Activated effector memory CD4-positive, alpha-beta T cell treated with anti-CD3 and anti-CD28 coated beads, Interleukin-2, amount 50 U/mL, for 16 hours (primary cell): ENCODE measurements at regions not wholly inside any gene's neighbourhood (a gene's known extent, or its start where the extent isn't known, plus 50 kb on each side); places are given as distances from the start of the nearest gene placed in this dataset.
A peak's percentile ranks its signal among the peaks of the same experiment; 100 is the strongest.

ENCODE experiments used
- DNase-seq: peaks from one replicate; pipeline ENCODE4 v3.0.0-alpha.2; 2020

DNA sequence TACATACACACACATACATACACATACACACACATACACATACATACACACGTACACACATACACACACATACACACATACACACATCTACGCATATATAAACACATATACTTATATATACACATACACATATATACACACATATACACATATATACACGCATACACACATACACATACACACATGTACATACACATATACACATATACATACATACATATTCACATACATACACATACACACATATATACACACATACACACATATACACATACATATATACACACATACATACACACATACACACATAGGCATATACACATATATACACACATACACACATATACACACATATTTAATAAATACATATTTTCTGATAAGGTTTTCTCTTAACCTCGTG, 324.0 kb downstream of the RPS6KC1 start:
- DNase-seq: no peak

DNA sequence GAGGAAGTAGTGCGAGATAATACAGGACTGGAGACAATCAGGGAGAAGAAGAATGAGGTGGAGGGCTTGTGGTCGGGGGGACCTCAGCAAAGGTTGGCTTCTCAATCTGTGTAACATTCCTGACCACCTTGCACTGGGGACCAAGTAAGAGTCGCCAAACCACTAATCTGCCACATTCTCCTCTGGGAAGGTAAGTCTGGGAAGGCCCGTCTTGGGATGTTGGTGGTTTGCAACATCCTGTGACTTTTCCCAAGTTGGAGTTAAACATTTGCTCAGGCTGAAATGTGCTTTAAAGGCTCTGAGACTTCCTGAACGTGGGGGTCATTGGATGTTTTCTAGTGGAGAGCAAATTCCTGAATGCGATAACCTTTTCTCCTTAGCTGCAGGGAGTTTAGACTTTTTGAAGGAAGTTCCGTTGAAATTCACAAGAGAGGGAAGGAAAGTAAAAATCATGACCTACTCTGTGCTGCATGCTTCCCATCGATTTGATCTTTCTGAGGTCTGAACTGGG, 325.9 kb downstream of the RPS6KC1 start:
- no peak for DNase-seq

DNA sequence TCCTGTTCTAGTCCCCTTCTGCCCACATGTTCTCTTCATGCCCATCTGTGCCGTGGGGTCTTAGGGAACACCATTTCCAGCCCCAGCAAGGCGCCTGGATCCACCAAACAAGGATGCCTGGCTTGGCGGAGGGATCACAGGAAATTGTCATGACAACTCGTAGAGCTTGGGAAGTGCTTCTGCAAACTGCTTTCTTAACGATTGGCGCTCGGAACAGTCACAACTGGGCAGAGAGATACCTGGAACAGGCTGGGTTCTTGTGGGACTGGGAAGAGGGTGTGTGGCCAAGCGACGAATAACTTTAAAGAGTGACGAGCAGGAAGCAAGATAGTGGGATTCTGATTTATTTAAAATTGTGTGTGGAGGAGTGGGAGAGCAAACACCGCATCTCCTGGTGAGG, 329.8 kb downstream of the RPS6KC1 start:
- no peak for DNase-seq

DNA sequence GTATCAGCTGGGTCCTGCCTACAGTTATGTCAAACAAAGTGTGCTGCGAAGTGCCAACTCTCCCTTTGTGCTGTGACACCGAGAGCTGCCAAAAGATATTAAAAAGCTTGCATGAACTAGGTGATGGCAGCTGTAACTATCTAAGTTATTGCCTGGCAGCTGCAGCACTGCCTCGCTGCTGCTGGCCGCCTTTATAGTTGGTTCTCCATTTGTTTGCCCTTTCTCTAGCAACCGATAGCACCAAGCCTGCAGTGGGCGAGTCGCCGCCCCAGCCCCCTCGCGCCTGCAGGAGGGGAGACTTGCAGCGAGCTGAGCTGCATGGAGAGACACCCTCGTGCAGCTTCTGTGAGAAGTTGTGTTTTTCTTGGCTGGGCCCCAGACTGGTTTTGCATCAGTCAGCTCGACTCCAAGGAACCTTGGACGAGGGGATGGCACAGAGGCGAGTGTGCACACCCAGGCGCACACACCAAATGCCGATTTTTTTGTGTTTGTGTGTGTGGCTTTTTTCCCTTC, 330.6 kb downstream of the RPS6KC1 start:
- DNase-seq: no peak

DNA sequence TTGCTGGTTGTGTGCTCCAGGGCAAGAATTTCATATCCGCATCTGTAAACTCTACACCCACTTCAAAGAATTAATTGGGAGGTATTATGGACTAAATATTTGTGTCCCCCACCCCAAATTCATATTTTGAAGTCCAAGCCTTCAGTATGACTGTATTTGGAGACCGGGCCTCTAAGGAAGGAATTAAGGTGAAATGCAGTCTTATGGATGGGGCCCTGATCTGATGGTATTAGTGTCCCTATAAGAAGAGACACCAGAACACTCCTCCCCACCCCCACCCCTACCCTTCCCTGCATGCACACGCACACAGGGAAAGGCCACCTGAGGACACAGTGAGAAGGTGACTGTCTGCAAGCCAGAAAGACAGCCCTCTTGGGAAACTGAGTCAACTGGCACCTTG, 332.4 kb downstream of the RPS6KC1 start:
- DNase-seq: no peak

DNA sequence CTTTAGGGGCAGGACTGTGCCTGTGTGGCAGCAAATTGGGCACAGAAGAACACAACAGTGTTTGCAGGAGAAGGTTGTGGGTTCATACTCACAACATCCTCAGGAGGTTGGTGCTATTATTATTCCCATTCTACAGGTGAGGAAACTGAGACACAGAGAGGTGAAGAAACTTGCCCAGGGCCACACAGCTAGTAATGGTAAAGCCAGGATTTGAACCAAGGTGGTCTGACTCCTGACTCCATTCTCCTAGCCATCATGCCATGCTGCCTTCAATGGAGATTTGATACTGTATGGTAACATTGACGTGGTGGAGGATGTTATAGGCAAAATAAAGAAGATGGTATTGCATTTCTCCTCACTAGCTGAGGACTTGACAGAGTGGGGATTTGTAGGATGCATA, 334.2 kb downstream of the RPS6KC1 start:
- DNase-seq: no peak

DNA sequence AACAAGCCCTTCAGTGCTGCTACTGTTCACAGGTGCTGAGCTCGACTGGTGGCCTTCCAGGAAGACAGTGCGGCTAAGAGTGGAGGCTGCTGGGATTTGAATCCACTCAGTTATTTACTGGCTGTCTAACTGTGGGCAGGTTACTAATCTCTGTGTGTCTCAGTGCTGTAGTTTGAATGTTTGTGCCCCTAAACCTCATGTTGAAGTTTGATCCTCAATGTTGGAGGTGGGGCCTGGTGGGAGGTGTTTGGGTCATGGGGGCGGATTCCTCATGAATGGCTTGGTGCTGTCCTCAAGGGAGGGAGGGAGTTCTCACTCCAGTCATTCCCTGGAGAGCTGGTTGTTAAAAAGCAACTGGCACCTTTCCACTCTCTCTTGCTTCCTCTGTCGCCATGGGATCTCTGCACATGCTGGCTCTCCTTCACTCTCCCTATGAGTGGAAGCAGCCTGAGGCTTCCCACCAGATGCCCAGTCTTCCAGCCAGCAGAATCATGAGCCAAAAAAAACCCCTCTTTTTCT, 334.8 kb downstream of the RPS6KC1 start:
- DNase-seq: no peak

DNA sequence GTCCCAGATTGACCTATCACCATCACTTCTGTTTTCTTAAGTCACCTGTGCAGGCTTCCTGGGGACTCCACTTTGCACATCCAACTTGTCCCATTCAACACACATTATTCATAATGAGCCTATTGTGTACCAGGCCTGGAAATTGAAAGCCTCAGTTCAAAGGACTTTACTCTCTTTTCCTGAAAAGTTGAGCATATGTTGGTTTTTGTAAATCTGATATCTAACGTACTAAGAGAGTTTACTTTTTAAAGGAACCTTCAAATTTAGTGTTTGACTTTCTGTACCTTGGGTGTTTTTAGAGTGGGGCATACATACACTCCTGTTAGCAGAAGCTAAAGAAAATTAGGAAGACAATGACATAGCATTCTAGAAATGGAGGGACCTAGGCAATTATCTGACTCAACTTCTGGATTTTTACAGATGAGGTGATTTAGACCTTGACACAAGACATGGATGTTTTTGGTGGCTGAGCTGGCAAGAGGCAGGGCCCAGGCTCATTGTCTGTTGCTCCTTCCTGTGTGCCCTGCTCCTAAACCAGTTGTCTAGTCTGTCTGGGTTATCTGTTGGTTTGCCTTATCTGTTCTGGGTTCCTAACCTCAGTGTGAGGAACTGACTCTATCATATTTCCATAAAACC, 336.5 kb downstream of the RPS6KC1 start:
- DNase-seq: no peak

DNA sequence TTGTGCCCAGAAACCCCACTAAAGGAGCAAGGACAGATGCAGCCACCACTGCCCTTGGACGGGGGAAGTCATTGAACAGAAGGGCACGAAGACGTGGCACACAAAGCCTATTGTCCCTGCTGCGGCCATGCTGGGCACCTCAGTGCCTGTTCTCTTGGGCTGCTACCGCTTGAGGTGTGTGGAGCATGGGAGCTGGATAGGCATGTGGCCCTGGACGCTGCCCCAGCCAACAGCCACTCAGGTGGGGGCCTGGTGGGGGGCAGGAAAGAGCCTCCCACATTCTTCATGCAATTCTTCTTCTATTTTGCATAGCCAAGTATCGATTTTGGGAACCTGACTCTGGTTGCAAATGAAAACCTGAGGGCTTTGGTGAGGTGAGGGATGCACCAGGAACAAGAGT, 337.2 kb downstream of the RPS6KC1 start:
- DNase-seq: no peak

DNA sequence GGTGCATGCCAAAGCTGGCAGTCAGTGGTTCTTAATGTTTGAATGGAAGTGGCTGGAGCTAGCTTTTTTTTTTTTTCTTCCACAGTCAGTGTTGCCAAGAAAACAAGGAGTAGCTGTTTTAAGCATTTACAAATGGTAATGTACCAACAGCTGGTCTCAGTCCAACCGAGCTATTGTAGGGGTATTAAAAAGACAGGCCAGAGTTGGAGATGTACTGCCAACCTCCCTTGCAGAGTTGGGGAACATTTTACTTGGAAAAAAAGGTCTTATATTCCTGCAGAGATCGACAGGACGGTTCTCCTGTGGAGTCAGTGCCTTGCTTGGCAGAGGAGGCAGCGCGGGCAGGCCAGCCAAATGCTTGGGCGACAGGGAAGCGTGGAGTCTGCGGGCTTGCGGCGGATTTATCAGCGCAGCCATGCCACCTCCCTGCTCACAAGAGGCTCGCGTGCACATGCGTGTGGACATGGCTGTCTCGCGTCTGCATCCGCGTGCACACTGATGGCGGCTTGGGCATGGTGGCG, 338.1 kb downstream of the RPS6KC1 start:
- DNase-seq: peak; percentile 38

DNA sequence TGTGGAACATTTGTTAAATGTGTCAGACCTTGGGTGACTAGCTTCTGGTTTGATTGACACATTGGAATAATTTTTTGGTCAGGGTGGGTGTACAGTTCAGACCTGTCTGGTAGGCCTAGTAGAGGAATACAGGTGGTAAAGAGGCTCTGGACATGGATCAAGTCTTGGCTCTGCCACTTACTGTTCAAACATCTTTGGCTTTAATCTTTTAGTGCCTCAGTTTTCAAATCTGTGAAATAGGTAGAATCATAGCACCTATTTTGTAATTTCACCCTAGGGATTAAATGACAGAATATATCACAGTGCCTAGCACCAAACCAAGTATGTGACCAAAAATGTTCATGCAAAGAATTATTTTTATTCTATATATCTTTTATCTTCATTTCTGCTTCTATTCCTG, 340.4 kb downstream of the RPS6KC1 start:
- DNase-seq: no peak

DNA sequence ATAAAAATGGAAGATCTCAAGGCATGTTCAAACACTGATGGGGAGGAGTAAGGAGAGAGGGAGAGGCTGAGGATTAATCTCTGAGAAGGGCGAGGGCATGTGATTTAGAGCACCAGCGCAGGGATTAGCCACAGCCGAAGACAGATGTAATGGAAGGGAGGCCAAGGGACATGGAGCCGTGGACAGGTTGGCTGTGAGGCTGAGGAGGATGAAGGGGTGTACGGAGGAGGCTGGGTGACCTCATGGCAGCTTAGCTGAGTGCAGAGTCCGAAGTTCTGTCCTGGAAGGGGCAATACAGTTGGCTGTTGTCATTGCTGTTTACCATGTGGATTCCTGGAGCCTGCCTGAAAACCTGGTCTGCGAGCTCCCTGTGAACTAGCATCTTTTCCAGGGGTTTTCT, 342.8 kb downstream of the RPS6KC1 start:
- peak; percentile 10 for DNase-seq

DNA sequence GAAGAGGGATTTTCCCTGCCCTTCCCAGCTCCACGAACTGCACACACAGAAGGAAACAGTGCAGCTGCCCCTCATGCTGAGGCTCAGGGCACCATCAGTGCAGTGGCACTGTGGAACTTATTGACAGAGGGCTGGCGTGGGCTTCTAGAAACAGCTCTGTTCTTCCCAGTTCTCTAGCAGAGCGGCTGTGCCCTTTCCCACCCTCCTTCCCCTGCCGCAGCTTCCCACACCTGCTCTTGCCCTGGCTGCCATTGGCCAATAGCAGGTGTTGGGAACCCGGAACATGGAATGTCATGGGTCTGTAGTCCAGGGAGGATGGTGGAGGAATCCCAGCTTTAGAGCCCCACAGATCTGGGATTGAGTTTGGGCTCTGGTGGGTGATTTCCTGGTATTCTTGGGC, 343.8 kb downstream of the RPS6KC1 start:
- peak; percentile 24 for DNase-seq

DNA sequence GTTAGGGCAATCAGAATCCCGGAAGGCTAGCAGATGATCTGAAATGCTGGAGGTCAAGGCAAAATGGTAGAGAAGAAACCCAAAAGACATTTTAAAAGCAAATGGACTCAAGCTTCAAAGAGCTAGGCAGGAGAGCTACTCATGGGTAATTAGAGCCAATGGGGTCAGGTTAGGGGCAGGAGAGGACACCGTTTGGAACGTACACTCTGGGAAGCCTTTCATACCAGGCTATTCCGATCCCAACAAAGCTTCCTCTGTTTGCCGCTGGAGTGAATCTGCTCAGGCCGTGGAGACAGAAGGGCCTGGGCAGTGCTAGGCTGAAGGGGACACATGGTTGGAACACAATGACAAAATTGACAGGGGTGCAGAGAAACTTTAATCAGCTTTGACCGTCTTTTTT, 346.6 kb downstream of the RPS6KC1 start:
- peak; percentile 3 for DNase-seq

DNA sequence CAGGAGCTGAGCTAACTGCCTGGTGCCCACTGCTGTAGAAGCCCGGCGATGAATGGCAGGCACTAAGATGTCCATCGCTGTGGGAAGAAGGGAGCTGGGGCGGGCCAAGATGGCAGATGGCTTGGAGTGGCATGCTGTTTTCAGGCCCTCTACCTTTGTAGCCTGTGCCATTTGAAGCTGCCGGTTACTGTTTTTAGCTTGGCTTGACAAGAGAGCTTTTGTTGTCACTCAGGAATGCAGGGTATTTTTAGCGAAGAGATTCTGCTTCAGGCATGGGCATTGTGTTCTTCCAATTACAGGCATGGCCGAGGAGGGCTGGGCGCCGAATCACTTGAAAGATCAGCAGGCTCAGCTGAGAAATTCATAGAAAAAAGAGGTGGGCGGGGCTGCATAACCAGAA, 348.7 kb downstream of the RPS6KC1 start:
- DNase-seq: peak; percentile 36

DNA sequence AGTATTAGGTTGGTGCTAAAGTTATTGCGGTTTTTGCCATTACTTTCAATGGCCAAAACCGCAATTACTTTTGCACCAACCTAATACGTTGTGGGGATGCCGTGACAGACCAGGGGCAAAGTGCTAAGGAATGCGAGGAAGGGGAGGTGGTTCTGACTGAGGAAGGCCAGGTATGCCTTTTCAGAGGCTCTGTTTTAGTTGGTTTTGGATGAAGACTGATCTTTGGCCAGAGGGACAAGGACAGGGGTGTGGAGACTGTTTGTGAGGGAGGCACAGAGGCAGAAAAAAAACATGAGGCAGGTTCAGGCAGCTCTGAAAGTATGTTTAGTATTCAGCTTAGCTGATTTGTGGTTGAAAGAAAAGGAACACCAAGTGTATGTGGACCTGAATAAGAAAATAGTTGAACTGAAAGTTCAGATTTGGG, 358.2 kb downstream of the RPS6KC1 start:
- DNase-seq: no peak

DNA sequence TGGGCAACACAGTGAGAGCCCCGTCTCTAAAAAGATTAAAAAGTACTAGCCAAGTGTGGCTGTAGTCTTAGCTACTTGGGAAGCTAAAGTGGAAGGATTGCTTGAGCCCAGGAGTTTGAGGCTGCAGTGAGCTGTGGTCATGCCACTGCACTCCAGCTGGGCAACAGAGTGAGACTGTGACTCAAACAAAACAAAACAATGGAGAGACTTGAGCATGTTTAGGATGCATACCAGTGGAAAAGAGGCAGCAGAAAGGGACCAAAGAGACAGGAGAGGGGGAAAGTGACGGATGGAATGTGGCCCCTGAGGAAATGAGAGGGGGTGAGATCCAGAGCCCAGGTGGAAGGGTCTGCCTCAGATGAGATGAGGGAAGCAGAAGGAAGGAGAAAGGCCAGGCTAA, 358.9 kb downstream of the RPS6KC1 start:
- no peak for DNase-seq

DNA sequence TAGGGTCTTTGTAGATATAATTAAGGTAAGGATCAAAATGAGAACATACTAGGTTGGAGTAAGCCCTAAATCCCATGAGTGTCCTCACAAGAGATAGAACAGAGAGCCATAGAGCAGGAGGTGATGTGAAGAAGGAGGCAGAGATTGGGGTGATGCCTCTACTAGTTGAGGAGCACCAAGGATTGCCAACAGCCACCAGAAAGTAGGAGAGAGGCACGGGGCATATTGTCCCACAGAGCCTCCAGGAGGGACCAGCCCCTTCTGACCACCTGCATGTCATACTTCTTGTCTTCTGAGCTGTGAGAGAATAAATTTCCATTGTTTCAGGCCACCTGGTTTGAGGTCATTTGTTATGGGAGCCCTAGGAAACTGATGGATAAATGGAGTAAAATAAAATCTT, 363.3 kb downstream of the RPS6KC1 start:
- no peak for DNase-seq

DNA sequence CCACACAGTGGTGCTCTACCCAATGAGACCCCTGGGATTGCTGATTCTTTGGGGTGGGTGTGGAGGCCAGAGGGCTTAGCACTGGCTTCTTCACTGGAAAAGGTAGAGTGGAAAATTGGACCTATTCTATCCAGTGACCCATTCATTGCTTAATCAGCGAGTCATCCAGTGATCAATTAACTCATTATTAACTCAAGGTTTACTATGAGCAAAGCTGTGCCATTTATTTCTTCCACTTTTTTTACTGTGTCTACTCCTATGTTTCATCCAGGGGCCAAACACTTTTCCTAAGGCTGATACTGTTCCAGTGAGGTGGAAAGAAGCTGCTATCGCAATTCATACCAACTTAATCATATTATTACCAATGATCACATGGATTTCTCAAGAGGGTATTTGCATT, 363.9 kb downstream of the RPS6KC1 start:
- DNase-seq: no peak

DNA sequence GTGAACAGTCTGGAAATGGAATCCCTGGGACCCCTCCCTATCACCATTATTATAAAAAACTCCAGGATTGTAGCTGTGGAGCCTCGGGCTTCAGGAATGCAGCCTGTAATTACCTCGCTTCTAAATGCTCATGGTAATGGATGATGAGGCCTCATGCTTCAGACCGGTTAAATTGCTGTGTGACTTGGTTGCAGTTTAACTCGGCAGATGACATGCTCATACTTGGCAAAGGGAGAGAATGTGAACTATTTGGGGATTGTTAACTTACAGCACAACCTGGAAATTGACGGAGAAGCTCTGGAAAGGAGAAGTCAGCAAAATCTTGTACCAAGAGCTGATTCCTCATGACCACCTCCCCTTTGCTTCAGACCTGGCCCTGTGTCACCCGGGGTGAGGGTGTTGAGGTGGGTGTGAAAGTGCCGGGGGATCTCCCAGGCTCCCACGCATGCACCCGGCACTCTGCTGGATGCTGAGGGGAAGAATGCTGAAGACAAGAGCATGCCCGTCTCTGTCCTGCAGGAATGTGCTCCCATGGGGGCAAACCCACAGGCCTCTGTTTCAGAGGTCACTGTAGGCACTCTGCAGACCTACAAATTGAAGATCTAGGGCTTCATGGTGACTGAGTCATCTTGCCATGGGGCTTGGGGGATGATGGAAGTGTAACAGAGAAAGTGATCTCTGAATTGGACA, 364.8 kb downstream of the RPS6KC1 start:
- DNase-seq: no peak

DNA sequence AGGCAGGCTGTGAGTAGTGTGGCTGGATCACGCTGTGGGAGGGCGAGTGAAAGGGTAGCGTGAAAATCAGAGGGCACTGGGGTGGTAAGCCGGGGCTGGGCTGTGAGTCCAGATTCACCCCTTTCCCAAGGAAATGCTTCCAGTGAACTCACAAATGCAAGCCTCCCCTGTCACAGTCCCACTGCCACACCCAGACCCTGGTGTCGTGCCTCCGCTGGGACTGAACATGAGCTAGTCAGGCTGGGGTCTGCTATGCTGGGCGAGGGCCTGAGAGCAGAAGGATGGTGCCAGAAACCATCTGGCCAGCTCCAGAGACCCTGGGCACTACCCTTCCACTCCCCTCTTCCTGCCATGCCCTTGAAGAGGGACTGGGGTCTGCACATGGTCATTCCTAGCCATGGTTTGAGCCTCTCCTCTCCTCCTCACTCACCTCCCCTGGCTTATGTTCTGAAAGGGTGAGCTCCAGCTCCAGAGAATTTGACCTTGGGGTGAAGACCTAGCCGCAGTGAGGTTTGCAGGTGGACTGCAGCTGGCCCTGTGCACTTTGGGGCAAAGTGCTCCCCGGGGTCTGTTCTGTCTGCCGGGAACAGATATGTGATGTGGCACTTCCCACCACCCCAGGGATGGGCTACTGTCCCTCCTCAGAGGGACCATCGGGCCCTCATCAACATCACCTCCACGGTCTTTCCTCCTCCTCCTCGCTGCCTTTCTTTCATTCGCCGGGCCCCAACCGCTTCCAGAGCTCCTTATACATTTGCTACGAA, 365.6 kb downstream of the RPS6KC1 start:
- DNase-seq: no peak

DNA sequence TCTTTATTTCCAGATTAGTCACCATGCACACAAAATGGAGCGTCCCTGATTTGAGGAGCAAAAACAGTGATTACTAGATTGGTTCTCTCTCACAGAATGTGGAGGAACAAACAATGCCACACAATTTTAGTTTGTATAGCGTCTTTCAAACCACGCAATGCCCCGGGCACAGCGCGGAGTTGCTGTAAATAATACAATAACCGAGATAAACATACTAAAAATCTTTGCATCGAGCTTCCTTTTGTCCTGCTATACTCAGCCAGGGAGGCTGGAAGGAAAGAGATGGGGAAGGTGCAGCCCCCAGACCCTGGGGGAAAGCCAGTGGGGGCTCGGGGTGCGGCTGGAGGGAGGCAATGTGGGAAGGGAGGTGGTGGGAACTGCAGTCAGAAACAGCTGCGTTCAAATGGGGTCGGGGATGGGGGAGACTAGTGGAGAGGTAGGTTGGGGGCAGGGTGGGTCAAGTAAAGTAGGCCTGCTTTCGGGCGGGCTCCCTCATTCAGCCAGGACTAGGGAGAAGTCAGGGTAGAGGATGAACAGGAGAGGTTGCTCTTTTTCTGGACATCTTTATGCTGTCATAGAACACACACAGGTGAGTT, 366.3 kb downstream of the RPS6KC1 start:
- no peak for DNase-seq

DNA sequence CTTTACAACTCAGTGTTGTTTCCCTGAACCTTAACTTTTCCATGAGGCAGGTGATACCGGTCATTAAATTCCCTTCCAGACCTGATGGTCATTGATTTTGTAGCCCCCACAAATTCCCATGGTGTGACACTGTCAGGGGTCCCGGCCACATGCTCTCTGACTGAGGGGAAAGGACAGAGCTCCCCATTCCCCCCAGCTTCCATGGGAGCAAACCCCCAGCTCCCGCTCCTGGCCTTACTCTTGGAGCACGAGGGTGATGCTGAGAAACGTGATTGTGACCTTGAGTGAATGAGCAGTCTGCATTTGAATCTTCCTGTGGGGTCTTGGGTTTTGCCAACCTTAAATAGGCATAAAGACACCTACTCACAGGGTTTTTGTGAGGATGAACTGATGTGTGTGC, 366.8 kb downstream of the RPS6KC1 start:
- DNase-seq: no peak
